WTC11 (cell line): ENCODE measurements at regions not wholly inside any gene's neighbourhood (a gene's known extent, or its start where the extent isn't known, plus 50 kb on each side); places are given as distances from the start of the nearest gene placed in this dataset.

Source experiments
- ATF2 ChIP-seq: sonication (generic); formaldehyde crosslinking; IDR thresholded peaks from 2 replicates; pipeline ENCODE4 v1.8.1; 2022; ENCODE audit warnings: low read depth, missing genetic modification reagents, borderline replicate concordance
- CREM ChIP-seq: sonication (generic); formaldehyde crosslinking; IDR thresholded peaks from 2 replicates; pipeline ENCODE4 v1.8.1; 2022; ENCODE audit warnings: mild to moderate bottlenecking, missing genetic modification reagents, moderate library complexity
- CTCF ChIP-seq: fragments of 200-600 bp; IDR thresholded peaks from 2 replicates; pipeline ENCODE4 v1.8.0; 2022; ENCODE audit warnings: antibody characterized with exemption
- NR3C1 ChIP-seq: sonication (generic); formaldehyde crosslinking; conservative IDR thresholded peaks from 2 replicates; pipeline ENCODE4 v1.8.1; 2023; ENCODE audit warnings: low read depth, mild to moderate bottlenecking, missing genetic modification reagents
- TEAD4 ChIP-seq: sonication (generic); formaldehyde crosslinking; IDR thresholded peaks from 2 replicates; pipeline ENCODE4 v1.8.0; 2022; ENCODE audit warnings: mild to moderate bottlenecking, missing genetic modification reagents
- ZNF263 ChIP-seq: sonication (generic); formaldehyde crosslinking; IDR thresholded peaks from 2 replicates; pipeline ENCODE4 v1.8.1; 2022; ENCODE audit warnings: low read depth, mild to moderate bottlenecking, moderate library complexity, missing genetic modification reagents

- no peak for TF ChIP-seq NR3C1
- TF ChIP-seq CREM (CRISPR knock-in tag), result no peak
- no peak for TF ChIP-seq CTCF
- no peak for TF ChIP-seq ZNF263 (CRISPR knock-in tag)
- no peak for TF ChIP-seq TEAD4 (CRISPR knock-in tag)
- TF ChIP-seq ATF2 (CRISPR knock-in tag), result no peak
These were observed 180.8 kb upstream of the CCDC179 start for GRCh38 chr11:23041001-23041503.
